HG02798 (cell line): ENCODE measurements at regions not wholly inside any gene's neighbourhood (a gene's known extent, or its start where the extent isn't known, plus 50 kb on each side); places are given as distances from the start of the nearest gene placed in this dataset.

ENCODE experiments used
- ATAC-seq: cut with Tn5 transposase; IDR thresholded peaks from one replicate; pipeline ENCODE4 v1.9.1; 2021; ENCODE audit warnings: mild to moderate bottlenecking; ENCODE audit not compliant: unreplicated experiment, poor library complexity

GRCh38 chr4:136277741-136278140, 1254.6 kb downstream of the PCDH18 start:
- no peak for ATAC-seq

- no peak for ATAC-seq
These were observed 1285.4 kb downstream of the PCDH18 start for GRCh38 chr4:136246876-136247275.

GRCh38 chr4:136241221-136241986, 1290.9 kb downstream of the PCDH18 start:
- ATAC-seq: no peak

- ATAC-seq: no peak
These were observed 1305.0 kb downstream of the PCDH18 start for GRCh38 chr4:136227315-136227714.

GRCh38 chr4:136219592-136220125, 1312.6 kb downstream of the PCDH18 start:
- ATAC-seq: no peak

GRCh38 chr4:136203199-136203598, 1329.1 kb downstream of the PCDH18 start:
- ATAC-seq: no peak

GRCh38 chr4:136198358-136198757, 1333.9 kb downstream of the PCDH18 start:
- ATAC-seq: no peak

- no peak for ATAC-seq
These were observed 1337.3 kb downstream of the PCDH18 start for GRCh38 chr4:136194962-136195361.

- no peak for ATAC-seq
These were observed 1345.6 kb downstream of the PCDH18 start for GRCh38 chr4:136186650-136187049.

GRCh38 chr4:136183513-136183912, 1348.8 kb downstream of the PCDH18 start:
- ATAC-seq: no peak

GRCh38 chr4:136156947-136157346, 1375.3 kb downstream of the PCDH18 start:
- no peak for ATAC-seq

GRCh38 chr4:136150046-136150445, 1382.2 kb downstream of the PCDH18 start:
- ATAC-seq: no peak

GRCh38 chr4:136136601-136137000, 1395.7 kb downstream of the PCDH18 start:
- no peak for ATAC-seq

- ATAC-seq: no peak
These were observed 1408.0 kb downstream of the PCDH18 start for GRCh38 chr4:136124251-136124745.

- no peak for ATAC-seq
These were observed 1410.9 kb downstream of the PCDH18 start for GRCh38 chr4:136121426-136121825.

- ATAC-seq: no peak
These were observed 1418.4 kb downstream of the PCDH18 start for GRCh38 chr4:136113921-136114320.

- ATAC-seq: no peak
These were observed 1420.2 kb downstream of the PCDH18 start for GRCh38 chr4:136112116-136112515.

- ATAC-seq: no peak
These were observed 1425.5 kb downstream of the PCDH18 start for GRCh38 chr4:136106753-136107152.

GRCh38 chr4:136103616-136104015, 1428.7 kb downstream of the PCDH18 start:
- no peak for ATAC-seq

- no peak for ATAC-seq
These were observed 1434.6 kb downstream of the PCDH18 start for GRCh38 chr4:136097676-136098075.

GRCh38 chr4:136088211-136088867, 1444.0 kb downstream of the PCDH18 start:
- ATAC-seq: no peak
